Caco-2 (cell line): ENCODE measurements at regions not wholly inside any gene's neighbourhood (a gene's known extent, or its start where the extent isn't known, plus 50 kb on each side); places are given as distances from the start of the nearest gene placed in this dataset.

Source experiments
- BruUV-seq: library from RNA; stranded (reverse); fragments of 400-500 nt; replicated peaks from 2 replicates; lab custom pipeline; 2021; lab: Mats Ljungman, UMichigan
- CTCF ChIA-PET: fragments of 300-600 bp; sonication (Branson Sonifier 250); formaldehyde crosslinking; loops from one replicate; lab custom pipeline; 2022; ENCODE audit warnings: antibody characterized with exemption; lab: Charles Lee
- POLR2A ChIA-PET: fragments of 300-600 bp; sonication (Branson Sonifier 250); formaldehyde crosslinking; loops from one replicate; lab custom pipeline; 2022; ENCODE audit warnings: antibody characterized with exemption; lab: Charles Lee
- DNase-seq, 2 experiments: peaks; one replicate each; pipeline versions ENCODE4 v3.0.0 to v3.0.0-alpha.2; 2020 to 2022
- H3K27me3 ChIP-seq: replicated peaks from 2 replicates; pipeline ENCODE4 v1.6.0; 2011; ENCODE audit warnings: low read length; ENCODE audit not compliant: control insufficient read depth, insufficient read depth
- H3K36me3 ChIP-seq: 2 replicates; pipeline ENCODE4 v1.5.1; 2011; ENCODE audit warnings: low read length; ENCODE audit not compliant: control insufficient read depth, insufficient read depth
- H3K4me1 ChIP-seq: fragments of 250-450 bp; sonication (Bioruptor Pico); 2 replicates; pipeline ENCODE4 v1.5.1; 2020; ENCODE audit warnings: mild to moderate bottlenecking
- H3K4me3 ChIP-seq: 2 replicates; pipeline ENCODE4 v1.5.1; 2011; ENCODE audit warnings: low read depth, mild to moderate bottlenecking, control low read depth, low read length
- H3K9me3 ChIP-seq: fragments of 250-450 bp; sonication (Bioruptor Pico); 2 replicates; pipeline ENCODE4 v1.5.1; 2020; ENCODE audit warnings: mild to moderate bottlenecking, moderate library complexity
- H3K27ac Mint-ChIP-seq: one replicate; pipeline ENCODE4 v1.8.0; 2022; ENCODE audit warnings: mixed read lengths; ENCODE audit not compliant: unreplicated experiment
- H3K27me3 Mint-ChIP-seq: one replicate; pipeline ENCODE4 v1.8.0; 2022; ENCODE audit warnings: mixed read lengths; ENCODE audit not compliant: insufficient read depth, unreplicated experiment
- H3K36me3 Mint-ChIP-seq: one replicate; pipeline ENCODE4 v1.8.0; 2022; ENCODE audit warnings: mild to moderate bottlenecking, mixed read lengths; ENCODE audit not compliant: insufficient read depth, unreplicated experiment
- H3K4me1 Mint-ChIP-seq: one replicate; pipeline ENCODE4 v1.8.0; 2022; ENCODE audit warnings: low read depth, mixed read lengths; ENCODE audit not compliant: unreplicated experiment
- H3K4me3 Mint-ChIP-seq: one replicate; pipeline ENCODE4 v1.8.0; 2022; ENCODE audit warnings: mild to moderate bottlenecking, moderate library complexity, mixed read lengths; ENCODE audit not compliant: unreplicated experiment
- H3K9me3 Mint-ChIP-seq: one replicate; pipeline ENCODE4 v1.8.0; 2022; ENCODE audit warnings: mixed read lengths; ENCODE audit not compliant: unreplicated experiment
- CTCF ChIP-seq, 2 experiments: fragments of 200-600 bp in 1 of 2; IDR thresholded peaks; 1 replicate in 1 of 2; 2 replicates in 1 of 2; pipeline versions ENCODE4 v1.5.1 to v1.8.0; 2011 to 2022; ENCODE audit warnings: antibody characterized with exemption in 1 of 2, control low read depth in 1 of 2, inconsistent platforms in 1 of 2, low read depth in 1 of 2, low read length in 1 of 2, mild to moderate bottlenecking in 1 of 2, moderate library complexity in 1 of 2; ENCODE audit not compliant: insufficient read depth in 1 of 2, severe bottlenecking in 1 of 2, unreplicated experiment in 1 of 2
- intact Hi-C: fragments of 100-400 bp; cut with micrococcal nuclease; formaldehyde crosslinking; loops from one replicate; pipeline ENCODE4 v1.10.0; 2022; ENCODE audit not compliant: unreplicated experiment

DNA sequence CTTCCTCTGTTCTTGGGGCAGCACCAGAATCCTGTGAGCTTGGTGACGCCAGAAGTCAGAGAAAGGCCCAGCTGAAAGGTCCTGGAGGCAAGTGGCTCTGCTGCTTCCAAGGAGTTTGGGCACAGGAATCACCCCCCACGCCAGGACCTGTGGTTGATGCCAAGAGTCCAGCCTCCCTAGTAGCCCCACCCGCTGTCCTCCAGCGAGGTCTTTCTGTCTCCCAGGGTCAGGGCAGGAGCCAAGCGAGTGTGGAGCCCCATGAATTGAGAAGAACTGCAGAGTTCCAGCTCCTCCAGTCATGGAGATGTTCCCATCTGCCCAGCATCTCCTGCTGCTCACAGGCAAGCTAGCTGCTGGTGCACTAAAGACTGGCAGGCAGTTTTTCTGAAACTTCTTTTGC, 631.7 kb upstream of the MGMT start:
- Histone ChIP-seq H3K9me3 (no peaks in the 10 kb centered on the region), H3K36me3 (no peaks in the 10 kb centered on the region), H3K4me1 (no peaks in the 10 kb centered on the region), H3K4me3 (no peak overlapping the region), H3K27me3 (no peaks in the 10 kb centered on the region; the same call in 1 of the 2 replicates)
- POLR2A ChIA-PET: no interaction called here
- Mint-ChIP-seq H3K36me3 (no peaks in the 10 kb centered on the region), H3K27ac (no peak overlapping the region), H3K4me1 (no peaks in the 10 kb centered on the region), H3K4me3 (no peak overlapping the region), H3K9me3 (no peaks in the 10 kb centered on the region), H3K27me3 (peaks cover 18% of the 10 kb centered on the region)
- no peak for DNase-seq
- CTCF ChIA-PET: no interaction called here
- no TSS peak for BruUV-seq
- intact Hi-C loops: no loop called here
- TF ChIP-seq CTCF (IDR thresholded peaks at IDR 0.05; ENCODE audit: insufficient read depth in 1 of 2, low read depth in 1 of 2, low read length in 1 of 2, severe bottlenecking in 1 of 2, unreplicated experiment in 1 of 2): no peak

- Mint-ChIP-seq H3K27ac (no peak overlapping the region), H3K9me3 (no peaks in the 10 kb centered on the region), H3K36me3 (no peaks in the 10 kb centered on the region), H3K4me1 (no peaks in the 10 kb centered on the region), H3K4me3 (no peak overlapping the region), H3K27me3 (peaks cover 22% of the 10 kb centered on the region)
- POLR2A ChIA-PET: no interaction called here
- CTCF ChIA-PET: no interaction called here
- Histone ChIP-seq H3K36me3 (no peaks in the 10 kb centered on the region), H3K4me3 (no peak overlapping the region), H3K4me1 (no peaks in the 10 kb centered on the region), H3K27me3 (no peaks in the 10 kb centered on the region; the same call in 1 of the 2 replicates), H3K9me3 (no peaks in the 10 kb centered on the region)
- intact Hi-C loops: no loop called here
- no TSS peak for BruUV-seq
- TF ChIP-seq CTCF (IDR thresholded peaks at IDR 0.05; ENCODE audit: insufficient read depth in 1 of 2, low read depth in 1 of 2, low read length in 1 of 2, severe bottlenecking in 1 of 2, unreplicated experiment in 1 of 2): no peak
- DNase-seq: no peak
Observed at GRCh38 chr10:128837478-128837877, 629.6 kb upstream of the MGMT start.

DNA sequence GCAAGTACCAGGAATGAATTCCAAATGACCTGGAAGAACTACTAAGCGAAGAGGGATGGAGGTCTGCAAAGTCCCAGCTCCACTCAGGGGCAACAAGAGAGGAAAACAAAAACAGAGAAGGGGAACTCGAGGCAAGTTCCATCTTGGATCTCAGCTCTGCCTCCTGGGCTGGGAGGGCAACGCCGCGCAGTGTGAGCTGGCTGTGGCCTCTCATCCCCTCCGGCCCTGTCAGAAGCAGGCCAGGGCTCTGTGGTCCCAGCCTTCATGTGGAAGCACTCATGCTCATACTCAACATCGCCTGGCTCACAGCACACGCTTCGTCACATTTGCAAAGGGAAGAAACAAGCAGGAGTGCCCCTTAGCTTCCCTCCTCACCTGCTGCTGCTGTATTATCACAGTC, 627.9 kb upstream of the MGMT start:
- POLR2A ChIA-PET: no interaction called here
- BruUV-seq: no TSS peak
- CTCF ChIA-PET: no interaction called here

More for the DNA sequence above, 627.9 kb upstream of the MGMT start:
- Mint-ChIP-seq H3K36me3 (no peaks in the 10 kb centered on the region), H3K9me3 (no peaks in the 10 kb centered on the region), H3K27ac (no peak overlapping the region), H3K27me3 (peaks cover 26% of the 10 kb centered on the region), H3K4me1 (no peaks in the 10 kb centered on the region), H3K4me3 (no peak overlapping the region)
- DNase-seq: no peak
- Histone ChIP-seq H3K27me3 (no peaks in the 10 kb centered on the region), H3K4me3 (no peak overlapping the region), H3K36me3 (no peaks in the 10 kb centered on the region), H3K4me1 (no peaks in the 10 kb centered on the region), H3K9me3 (no peaks in the 10 kb centered on the region)
- TF ChIP-seq CTCF (IDR thresholded peaks at IDR 0.05; ENCODE audit: insufficient read depth in 1 of 2, low read depth in 1 of 2, low read length in 1 of 2, severe bottlenecking in 1 of 2, unreplicated experiment in 1 of 2): no peak
- intact Hi-C loops: no loop called here
